Stimulated activated CD8-positive, alpha-beta memory T cell treated with anti-CD3 and anti-CD28 coated beads, Interleukin-7, amount 100 ng/mL, for 48 hours (primary cell): ENCODE measurements at regions not wholly inside any gene's neighbourhood (a gene's known extent, or its start where the extent isn't known, plus 50 kb on each side); places are given as distances from the start of the nearest gene placed in this dataset.
"Not testable (repeated sequence)": the region's sequence is repeated elsewhere in the genome, so short reads cannot be mapped to it uniquely, and the experiment has no call there.

Experiments
- DNase-seq, 2 donors: peaks; one replicate each; pipeline ENCODE4 v3.0.0-alpha.2; 2020; ENCODE audit warnings: low read depth in 1 of 2; ENCODE audit errors: extremely low read depth in 1 of 2

- no peak for DNase-seq
Measured at GRCh38 chr3:4139462-4140140, 163.6 kb upstream of the SETMAR start.

GRCh38 chr3:4140921-4141320 is 162.2 kb upstream of the SETMAR start:
- DNase-seq, result no peak

GRCh38 chr3:4147556-4148118 is 155.5 kb upstream of the SETMAR start:
- DNase-seq, result no peak

DNA sequence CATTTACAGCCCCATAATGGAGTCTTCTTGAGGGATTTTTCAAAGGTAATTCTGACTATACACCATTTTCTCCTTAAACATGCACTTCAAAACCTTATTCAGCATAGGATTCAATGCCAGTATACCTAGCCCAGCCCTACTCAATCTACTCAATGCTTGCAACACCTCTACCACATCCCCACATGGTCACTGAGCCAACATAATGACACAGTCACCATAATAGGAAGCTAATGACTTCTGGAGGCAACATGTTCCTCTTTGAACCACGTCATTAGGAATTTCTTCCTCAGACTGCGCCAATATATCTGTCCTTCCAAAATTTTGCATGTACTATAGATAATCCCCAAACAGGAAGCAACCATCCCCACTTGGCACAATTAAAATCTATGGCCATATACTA is 153.9 kb upstream of the SETMAR start:
- no peak for DNase-seq

- no peak for DNase-seq
Measured at GRCh38 chr3:4150816-4151215, 152.4 kb upstream of the SETMAR start.

DNA sequence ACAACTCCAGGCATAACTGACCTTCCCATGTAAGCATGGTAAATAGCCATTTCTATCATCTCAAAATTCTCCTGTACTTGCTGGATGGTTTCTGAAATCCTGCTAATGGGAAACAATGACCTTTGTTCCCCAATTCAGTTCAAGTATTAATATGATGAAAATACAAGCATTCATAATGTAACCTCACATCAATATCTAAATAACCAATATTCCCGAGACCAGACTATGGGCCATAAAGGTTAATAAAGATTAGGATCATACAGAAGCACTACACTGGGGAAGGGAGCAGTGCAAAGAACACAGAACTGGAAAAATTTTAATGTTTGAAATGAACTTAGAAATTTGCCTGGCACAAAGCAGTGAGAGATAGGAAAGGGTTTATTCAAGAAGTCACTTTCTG is 151.3 kb upstream of the SETMAR start:
- no peak for DNase-seq

GRCh38 chr3:4153771-4154170 is 149.4 kb upstream of the SETMAR start:
- DNase-seq, result no peak

DNA sequence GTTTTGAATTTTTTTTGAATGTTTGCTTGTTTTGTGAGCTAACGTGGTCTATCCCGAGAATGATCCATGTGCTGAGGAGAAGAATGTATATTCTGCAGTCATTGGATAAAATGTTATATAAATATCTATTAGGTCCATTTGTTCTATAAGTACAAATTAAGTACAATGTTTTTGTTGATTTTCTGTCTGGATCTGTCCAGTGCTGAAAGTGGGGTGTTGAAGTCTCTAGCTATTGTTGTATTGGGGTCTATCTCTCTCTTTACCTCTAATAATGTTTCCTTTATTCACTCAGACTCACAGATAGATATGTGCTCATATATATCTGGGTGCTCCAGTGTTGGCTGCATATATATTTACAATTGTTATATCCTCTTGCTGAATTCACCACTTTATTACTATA is 144.8 kb upstream of the SETMAR start:
- no peak for DNase-seq

GRCh38 chr3:4162096-4162495 is 141.1 kb upstream of the SETMAR start:
- no peak for DNase-seq

DNA sequence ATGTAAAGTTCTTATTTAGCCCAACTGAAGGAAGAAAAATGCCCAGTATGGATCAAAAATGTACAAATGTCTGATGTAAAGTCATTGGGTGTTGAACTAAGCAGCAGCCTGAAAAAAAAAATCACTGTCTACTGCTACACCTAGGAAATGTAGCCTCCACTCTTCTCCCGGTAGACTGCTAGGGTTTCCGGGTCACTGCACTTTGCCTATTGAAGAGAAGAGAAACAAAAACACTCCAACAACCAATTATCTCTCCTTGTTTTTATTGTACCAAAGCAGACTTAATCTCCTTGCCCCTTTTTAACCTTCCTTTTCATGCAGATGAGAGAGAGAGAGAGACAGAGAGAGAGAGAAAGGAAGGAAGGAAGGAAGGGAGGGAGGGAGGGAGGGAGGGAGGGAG is 140.2 kb upstream of the SETMAR start:
- no peak for DNase-seq

GRCh38 chr3:4166540-4166939 is 136.6 kb upstream of the SETMAR start:
- DNase-seq, result no peak

GRCh38 chr3:4167230-4167629 is 135.9 kb upstream of the SETMAR start:
- DNase-seq, result not testable (repeated sequence)

DNA sequence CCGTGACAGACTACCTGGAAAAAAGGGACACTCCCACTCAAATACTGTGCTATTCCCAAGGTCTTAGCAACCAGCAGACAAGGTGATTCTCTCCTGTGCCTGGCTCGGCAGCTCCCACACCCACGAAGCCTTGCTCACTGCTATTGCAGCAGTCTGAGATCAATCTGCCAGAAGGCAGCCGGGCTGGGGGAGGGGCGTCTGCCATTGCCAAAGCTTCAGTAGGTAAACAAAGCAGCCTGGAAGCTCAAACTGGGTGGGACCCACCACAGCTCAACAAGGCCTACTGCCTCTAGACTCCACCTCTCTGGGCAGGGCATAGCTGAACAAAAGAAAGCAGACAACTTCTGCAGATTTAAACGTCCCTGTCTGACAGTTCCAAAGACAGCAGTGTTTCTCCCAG is 128.4 kb upstream of the SETMAR start:
- no peak for DNase-seq

DNA sequence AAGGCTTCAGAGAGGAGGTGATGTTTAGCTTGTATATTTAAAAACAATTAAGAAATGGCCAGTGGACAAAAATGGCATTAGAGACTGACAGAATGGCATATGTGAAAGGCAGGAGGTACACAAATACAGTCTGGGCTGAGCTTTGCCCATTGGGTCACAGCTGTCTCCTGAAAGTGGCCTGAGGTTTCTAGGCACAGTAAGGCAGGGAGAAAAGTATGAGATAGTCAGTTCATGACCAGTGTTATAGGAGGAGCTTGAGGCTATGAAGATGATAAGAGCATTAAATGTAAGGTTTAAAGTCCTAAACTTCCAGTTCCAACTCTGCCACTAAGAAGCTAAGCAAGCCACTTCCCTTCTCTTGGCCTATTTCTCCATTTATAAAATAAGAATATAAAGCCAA is 111.2 kb upstream of the SETMAR start:
- no peak for DNase-seq

- DNase-seq, result no peak
Measured at GRCh38 chr3:4195006-4195405, 108.2 kb upstream of the SETMAR start.

DNA sequence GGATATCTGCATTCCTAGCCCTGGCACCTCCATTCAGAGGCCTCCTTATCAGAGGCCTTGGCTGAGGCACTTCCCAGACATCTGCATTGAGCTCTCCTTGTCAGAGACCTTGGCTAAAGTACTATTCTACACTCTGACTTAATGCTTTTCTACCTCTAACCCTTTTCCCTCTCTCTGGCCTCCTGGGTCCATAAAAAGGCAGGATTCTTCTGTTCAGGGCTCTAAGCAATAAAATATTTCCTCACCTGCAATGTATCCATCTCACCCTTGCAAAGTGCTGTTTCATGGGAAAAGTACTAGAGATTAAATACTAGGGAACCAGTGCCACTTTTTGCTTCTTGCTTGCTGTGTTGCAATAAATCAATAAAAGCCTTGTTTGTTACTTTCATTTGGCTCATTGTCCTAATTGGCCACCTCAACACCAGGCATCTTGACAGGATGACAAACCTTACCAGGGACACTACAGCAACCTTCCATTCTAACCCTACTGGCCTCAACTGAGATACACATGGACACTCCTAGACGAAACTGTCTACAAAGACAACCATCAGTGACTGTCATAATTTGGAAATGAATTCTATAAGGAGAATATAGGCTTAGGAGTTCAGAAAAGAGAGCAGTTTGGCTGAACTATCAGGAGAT is 106.5 kb upstream of the SETMAR start:
- no peak for DNase-seq

- no peak for DNase-seq
Measured at GRCh38 chr3:4197670-4198069, 105.5 kb upstream of the SETMAR start.

GRCh38 chr3:4198491-4198890 is 104.7 kb upstream of the SETMAR start:
- no peak for DNase-seq

- not testable (repeated sequence) for DNase-seq
Measured at GRCh38 chr3:4204776-4205175, 98.4 kb upstream of the SETMAR start.

DNA sequence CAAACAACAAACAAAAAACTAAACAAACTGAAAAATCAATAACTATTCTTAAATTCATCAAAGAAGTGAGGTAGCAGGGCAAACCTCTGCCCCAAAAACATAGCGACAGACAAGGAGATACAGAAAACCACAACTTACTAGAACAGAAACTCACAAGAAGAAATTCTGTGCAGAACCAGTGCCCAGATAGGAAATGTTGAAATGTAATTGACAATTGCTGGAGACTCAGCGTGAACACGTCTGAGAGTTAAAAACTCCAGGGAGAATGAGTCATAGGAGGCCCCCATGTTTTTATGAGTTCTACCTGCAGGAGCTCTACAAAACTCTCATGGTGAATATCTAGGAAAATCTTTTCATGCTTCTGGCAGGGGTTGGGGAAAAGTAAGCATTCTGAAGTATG is 95.5 kb upstream of the SETMAR start:
- no peak for DNase-seq

- DNase-seq, result no peak
Measured at GRCh38 chr3:4208556-4208955, 94.6 kb upstream of the SETMAR start.

DNA sequence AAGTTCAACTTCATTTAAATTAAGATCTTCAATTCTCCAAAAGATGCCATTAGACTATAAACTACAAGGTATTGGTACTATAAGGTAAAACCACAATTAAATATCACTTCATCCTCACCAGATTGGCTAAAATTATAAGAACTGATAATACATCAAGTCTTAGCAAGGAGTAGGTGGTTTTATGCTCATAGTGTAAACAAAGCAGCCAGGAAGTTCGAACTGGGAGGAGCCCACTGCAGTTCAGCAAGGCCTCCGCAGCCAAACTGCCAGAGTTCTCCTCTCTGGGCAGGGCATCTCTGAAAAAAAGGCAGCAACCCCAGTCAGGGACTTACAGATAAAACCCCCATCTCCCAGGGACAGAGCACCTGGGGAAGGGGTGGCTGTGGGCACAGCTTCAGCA is 91.6 kb upstream of the SETMAR start:
- no peak for DNase-seq

- DNase-seq, result not testable (repeated sequence)
Measured at GRCh38 chr3:4213420-4213819, 89.7 kb upstream of the SETMAR start.
